SK-N-SH treated with all-trans-retinoic acid at 6 μM for 48 hours (cell line): ENCODE measurements at regions not wholly inside any gene's neighbourhood (a gene's known extent, or its start where the extent isn't known, plus 50 kb on each side); places are given as distances from the start of the nearest gene placed in this dataset.

Source experiments
- CREB5 ChIP-seq: fragments of 250-450 bp; sonication (Bioruptor Pico); IDR thresholded peaks from 2 replicates; pipeline ENCODE4 v1.5.1; 2020; ENCODE audit warnings: low read depth, mild to moderate bottlenecking, moderate library complexity
- CSDC2 ChIP-seq: fragments of 250-450 bp; sonication (Bioruptor Pico); IDR thresholded peaks from 2 replicates; pipeline ENCODE4 v1.5.0; 2020; ENCODE audit warnings: mild to moderate bottlenecking, moderate library complexity
- CSRNP3 ChIP-seq: fragments of 250-450 bp; sonication (Bioruptor Pico); IDR thresholded peaks from 2 replicates; pipeline ENCODE4 v1.5.1; 2021; ENCODE audit warnings: mild to moderate bottlenecking, moderate library complexity
- PATZ1 ChIP-seq: fragments of 250-450 bp; sonication (Bioruptor Pico); IDR thresholded peaks from 2 replicates; pipeline ENCODE4 v1.8.0; 2020; ENCODE audit warnings: mild to moderate bottlenecking, moderate library complexity, borderline replicate concordance
- SNAI2 ChIP-seq: fragments of 250-450 bp; sonication (Bioruptor Pico); IDR thresholded peaks from 2 replicates; pipeline ENCODE4 v1.5.0; 2020; ENCODE audit warnings: mild to moderate bottlenecking, moderate library complexity
- ZFP30 ChIP-seq: fragments of 450-650 bp; formaldehyde crosslinking; IDR thresholded peaks from 2 replicates; pipeline ENCODE4 v1.5.0; 2022; ENCODE audit warnings: mild to moderate bottlenecking, moderate library complexity
- ZNF8 ChIP-seq: fragments of 450-650 bp; formaldehyde crosslinking; IDR thresholded peaks from 2 replicates; pipeline ENCODE4 v1.5.0; 2020; ENCODE audit warnings: mild to moderate bottlenecking, moderate library complexity

GRCh38 chr6:142645663-142646062, 299.3 kb downstream of the HIVEP2 start:
- TF ChIP-seq PATZ1 (CRISPR knock-in tag) (no peak), CSDC2 (CRISPR knock-in tag) (no peak), SNAI2 (CRISPR knock-in tag) (no peak), ZFP30 (CRISPR knock-in tag) (no peak), CSRNP3 (CRISPR knock-in tag) (no peak), CREB5 (CRISPR knock-in tag) (no peak), ZNF8 (no peak)
